ENCODE measurements at regions not wholly inside any gene's neighbourhood (a gene's known extent, or its start where the extent isn't known, plus 50 kb on each side); places are given as distances from the start of the nearest gene placed in this dataset.

- no peaks in the 10 kb centered on the region for H3K36me3 ChIP-seq (ENCODE audit: control insufficient read depth in 5 of 5, insufficient read depth in 5 of 5, low read length in 5 of 5)
- H3K9ac ChIP-seq (ENCODE audit: low read length in 5 of 5): no peak overlapping the region
- peaks cover 0 to 28% (median 5%) of the 10 kb centered on the region in 5 donors for H3K4me1 ChIP-seq (ENCODE audit: control insufficient read depth in 5 of 5, insufficient read depth in 5 of 5, low read length in 5 of 5)
- no peaks in the 10 kb centered on the region for H3K9me3 ChIP-seq (ENCODE audit: control insufficient read depth in 5 of 5, low read length in 5 of 5)
- no peak overlapping the region for H3K27ac ChIP-seq (ENCODE audit: low read depth, low read length)
- no peak overlapping the region for H3K4me3 ChIP-seq (ENCODE audit: low read depth in 1 of 5, low read length in 5 of 5)
- peaks cover 0 to 3% (median 0%) of the 10 kb centered on the region in 5 donors for H3K27me3 ChIP-seq (ENCODE audit: control insufficient read depth in 5 of 5, insufficient read depth in 4 of 5, low read length in 5 of 5)
These were observed 1319.8 kb downstream of the TMEM121 start for GRCh38 chr14:106846218-106846617.

GRCh38 chr14:106848330-106849121 is 1322.1 kb downstream of the TMEM121 start:
- no peak overlapping the region for H3K9ac ChIP-seq (ENCODE audit: low read length in 5 of 5)
- H3K36me3 ChIP-seq (ENCODE audit: control insufficient read depth in 5 of 5, insufficient read depth in 5 of 5, low read length in 5 of 5): no peaks in the 10 kb centered on the region
- H3K9me3 ChIP-seq (ENCODE audit: control insufficient read depth in 5 of 5, low read length in 5 of 5): no peaks in the 10 kb centered on the region
- H3K4me1 ChIP-seq (ENCODE audit: control insufficient read depth in 5 of 5, insufficient read depth in 5 of 5, low read length in 5 of 5): peaks cover 0 to 21% (median 1%) of the 10 kb centered on the region in 5 donors
- H3K27me3 ChIP-seq (ENCODE audit: control insufficient read depth in 5 of 5, insufficient read depth in 4 of 5, low read length in 5 of 5): peaks cover 0 to 3% (median 0%) of the 10 kb centered on the region in 5 donors
- no peak overlapping the region for H3K4me3 ChIP-seq (ENCODE audit: low read depth in 1 of 5, low read length in 5 of 5)
- no peak overlapping the region for H3K27ac ChIP-seq (ENCODE audit: low read depth, low read length)

GRCh38 chr14:106850913-106851825 is 1324.8 kb downstream of the TMEM121 start:
- no peak overlapping the region for H3K27ac ChIP-seq (ENCODE audit: low read depth, low read length)
- peaks cover 0 to 6% (median 0%) of the 10 kb centered on the region in 5 donors for H3K4me1 ChIP-seq (ENCODE audit: control insufficient read depth in 5 of 5, insufficient read depth in 5 of 5, low read length in 5 of 5)
- H3K36me3 ChIP-seq (ENCODE audit: control insufficient read depth in 5 of 5, insufficient read depth in 5 of 5, low read length in 5 of 5): no peaks in the 10 kb centered on the region
- H3K4me3 ChIP-seq (ENCODE audit: low read depth in 1 of 5, low read length in 5 of 5): no peak overlapping the region
- no peaks in the 10 kb centered on the region for H3K27me3 ChIP-seq (ENCODE audit: control insufficient read depth in 5 of 5, insufficient read depth in 4 of 5, low read length in 5 of 5)
- no peaks in the 10 kb centered on the region for H3K9me3 ChIP-seq (ENCODE audit: control insufficient read depth in 5 of 5, low read length in 5 of 5)
- H3K9ac ChIP-seq (ENCODE audit: low read length in 5 of 5): no peak overlapping the region

- H3K27me3 ChIP-seq (ENCODE audit: control insufficient read depth in 5 of 5, insufficient read depth in 4 of 5, low read length in 5 of 5): peaks cover 0 to 12% (median 6%) of the 10 kb centered on the region in 5 donors
- no peaks in the 10 kb centered on the region for H3K9me3 ChIP-seq (ENCODE audit: control insufficient read depth in 5 of 5, low read length in 5 of 5)
- H3K4me1 ChIP-seq (ENCODE audit: control insufficient read depth in 5 of 5, insufficient read depth in 5 of 5, low read length in 5 of 5): peaks cover 0 to 6% (median 0%) of the 10 kb centered on the region in 5 donors
- H3K36me3 ChIP-seq (ENCODE audit: control insufficient read depth in 5 of 5, insufficient read depth in 5 of 5, low read length in 5 of 5): no peaks in the 10 kb centered on the region
- H3K27ac ChIP-seq (ENCODE audit: low read depth, low read length): no peak overlapping the region
- no peak overlapping the region for H3K9ac ChIP-seq (ENCODE audit: low read length in 5 of 5)
- no peak overlapping the region for H3K4me3 ChIP-seq (ENCODE audit: low read depth in 1 of 5, low read length in 5 of 5)
These were observed 1346.4 kb downstream of the TMEM121 start for GRCh38 chr14:106872611-106873446.

- Histone ChIP-seq H3K36me3 (ENCODE audit: control insufficient read depth in 5 of 5, insufficient read depth in 5 of 5, low read length in 5 of 5) (no peaks in the 10 kb centered on the region), H3K4me3 (ENCODE audit: low read depth in 1 of 5, low read length in 5 of 5) (no peak overlapping the region), H3K27me3 (ENCODE audit: control insufficient read depth in 5 of 5, insufficient read depth in 4 of 5, low read length in 5 of 5) (peaks cover 0 to 13% (median 6%) of the 10 kb centered on the region in 5 donors), H3K9me3 (ENCODE audit: control insufficient read depth in 5 of 5, low read length in 5 of 5) (no peaks in the 10 kb centered on the region), H3K27ac (ENCODE audit: low read depth, low read length) (no peak overlapping the region), H3K4me1 (ENCODE audit: control insufficient read depth in 5 of 5, insufficient read depth in 5 of 5, low read length in 5 of 5) (peaks cover 0 to 7% (median 0%) of the 10 kb centered on the region in 5 donors), H3K9ac (ENCODE audit: low read length in 5 of 5) (no peak overlapping the region)
These were observed 1348.0 kb downstream of the TMEM121 start for GRCh38 chr14:106874350-106874749.

- Histone ChIP-seq H3K27me3 (ENCODE audit: control insufficient read depth in 5 of 5, insufficient read depth in 4 of 5, low read length in 5 of 5) (peaks cover 0 to 18% (median 7%) of the 10 kb centered on the region in 5 donors), H3K4me1 (ENCODE audit: control insufficient read depth in 5 of 5, insufficient read depth in 5 of 5, low read length in 5 of 5) (peaks cover 0 to 7% (median 0%) of the 10 kb centered on the region in 5 donors), H3K36me3 (ENCODE audit: control insufficient read depth in 5 of 5, insufficient read depth in 5 of 5, low read length in 5 of 5) (no peaks in the 10 kb centered on the region), H3K27ac (ENCODE audit: low read depth, low read length) (no peak overlapping the region), H3K4me3 (ENCODE audit: low read depth in 1 of 5, low read length in 5 of 5) (no peak overlapping the region), H3K9me3 (ENCODE audit: control insufficient read depth in 5 of 5, low read length in 5 of 5) (no peaks in the 10 kb centered on the region), H3K9ac (ENCODE audit: low read length in 5 of 5) (no peak overlapping the region)
These were observed 1349.1 kb downstream of the TMEM121 start for GRCh38 chr14:106875503-106875902.

- Histone ChIP-seq H3K4me3 (ENCODE audit: low read depth in 1 of 5, low read length in 5 of 5) (no peak overlapping the region), H3K27me3 (ENCODE audit: control insufficient read depth in 5 of 5, insufficient read depth in 4 of 5, low read length in 5 of 5) (peaks cover 0 to 18% (median 7%) of the 10 kb centered on the region in 5 donors)
These were observed 1350.3 kb downstream of the TMEM121 start for GRCh38 chr14:106876711-106877110.

GRCh38 chr14:106877517-106877916 is 1351.1 kb downstream of the TMEM121 start:
- H3K36me3 ChIP-seq (ENCODE audit: control insufficient read depth in 5 of 5, insufficient read depth in 5 of 5, low read length in 5 of 5): no peaks in the 10 kb centered on the region
- no peak overlapping the region for H3K9ac ChIP-seq (ENCODE audit: low read length in 5 of 5)
- H3K4me1 ChIP-seq (ENCODE audit: control insufficient read depth in 5 of 5, insufficient read depth in 5 of 5, low read length in 5 of 5): peaks cover 0 to 7% (median 0%) of the 10 kb centered on the region in 5 donors
- H3K9me3 ChIP-seq (ENCODE audit: control insufficient read depth in 5 of 5, low read length in 5 of 5): no peaks in the 10 kb centered on the region
- no peak overlapping the region for H3K4me3 ChIP-seq (ENCODE audit: low read depth in 1 of 5, low read length in 5 of 5)
- peaks cover 0 to 18% (median 7%) of the 10 kb centered on the region in 5 donors for H3K27me3 ChIP-seq (ENCODE audit: control insufficient read depth in 5 of 5, insufficient read depth in 4 of 5, low read length in 5 of 5)
- no peak overlapping the region for H3K27ac ChIP-seq (ENCODE audit: low read depth, low read length)

More at GRCh38 chr14:106876711-106877110, 1350.3 kb downstream of the TMEM121 start:
- H3K36me3 ChIP-seq (ENCODE audit: control insufficient read depth in 5 of 5, insufficient read depth in 5 of 5, low read length in 5 of 5): no peaks in the 10 kb centered on the region
- H3K9ac ChIP-seq (ENCODE audit: low read length in 5 of 5): no peak overlapping the region
- H3K27ac ChIP-seq (ENCODE audit: low read depth, low read length): no peak overlapping the region
- peaks cover 0 to 7% (median 0%) of the 10 kb centered on the region in 5 donors for H3K4me1 ChIP-seq (ENCODE audit: control insufficient read depth in 5 of 5, insufficient read depth in 5 of 5, low read length in 5 of 5)
- no peaks in the 10 kb centered on the region for H3K9me3 ChIP-seq (ENCODE audit: control insufficient read depth in 5 of 5, low read length in 5 of 5)

- no peak overlapping the region for H3K4me3 ChIP-seq (ENCODE audit: low read depth in 1 of 5, low read length in 5 of 5)
- H3K9me3 ChIP-seq (ENCODE audit: control insufficient read depth in 5 of 5, low read length in 5 of 5): peaks cover 0 to 6% (median 3%) of the 10 kb centered on the region in 5 donors
- H3K27me3 ChIP-seq (ENCODE audit: control insufficient read depth in 5 of 5, insufficient read depth in 4 of 5, low read length in 5 of 5): peaks cover 0 to 16% (median 7%) of the 10 kb centered on the region in 5 donors
- H3K27ac ChIP-seq (ENCODE audit: low read depth, low read length): no peak overlapping the region
- no peaks in the 10 kb centered on the region for H3K36me3 ChIP-seq (ENCODE audit: control insufficient read depth in 5 of 5, insufficient read depth in 5 of 5, low read length in 5 of 5)
- no peak overlapping the region for H3K9ac ChIP-seq (ENCODE audit: low read length in 5 of 5)
- peaks cover 0 to 3% (median 0%) of the 10 kb centered on the region in 5 donors for H3K4me1 ChIP-seq (ENCODE audit: control insufficient read depth in 5 of 5, insufficient read depth in 5 of 5, low read length in 5 of 5)
These were observed 1352.9 kb downstream of the TMEM121 start for GRCh38 chr14:106879241-106879640.
